GM19372 (cell line): ENCODE measurements at regions not wholly inside any gene's neighbourhood (a gene's known extent, or its start where the extent isn't known, plus 50 kb on each side); places are given as distances from the start of the nearest gene placed in this dataset.
"Not testable (repeated sequence)": the region's sequence is repeated elsewhere in the genome, so short reads cannot be mapped to it uniquely, and the experiment has no call there.

ENCODE experiments used
- ATAC-seq: cut with Tn5 transposase; IDR thresholded peaks from one replicate; pipeline ENCODE4 v1.9.1; 2021; ENCODE audit warnings: mild to moderate bottlenecking, low read depth, moderate library complexity; ENCODE audit not compliant: unreplicated experiment

DNA sequence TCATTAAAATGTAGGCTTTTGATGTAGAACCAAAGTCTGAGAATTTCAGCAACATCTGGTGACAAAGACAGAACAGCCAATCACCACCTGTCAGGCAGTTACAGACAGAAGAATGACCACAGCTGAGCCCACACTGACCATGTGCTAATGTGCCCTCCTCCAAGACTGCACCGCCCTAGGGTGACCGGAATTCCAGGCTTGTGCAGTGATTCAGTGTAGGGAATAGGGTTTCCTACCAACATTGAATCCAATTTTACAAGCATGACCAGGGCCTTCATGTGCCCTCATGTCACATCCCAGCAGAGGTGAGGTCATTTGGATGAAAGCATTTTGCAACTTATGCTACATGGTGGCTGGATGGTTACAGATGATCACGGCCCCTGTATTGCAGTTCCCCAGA is 412.5 kb downstream of the SOX2 start:
- ATAC-seq: no peak

DNA sequence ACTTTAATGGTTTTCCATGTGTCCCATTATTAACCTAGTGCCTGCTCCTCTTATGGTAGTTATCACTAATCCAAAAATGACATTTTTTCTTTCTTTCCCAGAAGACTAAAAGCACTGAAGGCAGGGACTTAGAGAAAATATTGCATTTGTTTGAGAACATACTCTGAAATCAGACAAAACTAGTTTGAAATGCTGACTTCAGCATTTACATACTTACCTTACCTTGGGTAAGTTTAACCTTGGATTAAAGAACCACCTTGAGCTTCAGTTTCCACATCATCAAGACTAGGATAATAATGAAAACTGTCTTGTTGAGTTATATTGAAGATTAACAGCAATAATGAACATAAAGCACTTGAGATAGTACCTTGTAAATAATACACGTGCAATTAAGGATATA is 413.0 kb downstream of the SOX2 start:
- ATAC-seq: no peak

DNA sequence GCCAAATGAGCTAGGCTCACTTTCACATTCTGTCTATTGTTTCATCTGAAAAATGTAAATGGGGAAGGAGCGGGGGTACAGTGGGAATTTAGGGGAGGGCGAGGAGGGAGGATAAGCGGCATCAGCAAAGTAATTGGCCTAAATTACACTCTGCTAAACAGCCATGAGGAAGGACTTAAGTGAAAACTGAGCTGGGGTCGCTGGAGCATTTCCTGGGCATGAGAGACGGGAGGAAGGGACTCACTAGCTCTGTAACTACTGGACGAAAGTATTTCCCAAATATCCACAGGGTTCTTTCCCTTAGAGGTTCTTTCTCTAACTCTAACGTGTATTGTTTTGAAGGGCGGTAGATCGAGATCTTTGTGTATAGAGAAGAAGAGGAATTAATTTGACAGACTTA is 418.0 kb downstream of the SOX2 start:
- no peak for ATAC-seq

DNA sequence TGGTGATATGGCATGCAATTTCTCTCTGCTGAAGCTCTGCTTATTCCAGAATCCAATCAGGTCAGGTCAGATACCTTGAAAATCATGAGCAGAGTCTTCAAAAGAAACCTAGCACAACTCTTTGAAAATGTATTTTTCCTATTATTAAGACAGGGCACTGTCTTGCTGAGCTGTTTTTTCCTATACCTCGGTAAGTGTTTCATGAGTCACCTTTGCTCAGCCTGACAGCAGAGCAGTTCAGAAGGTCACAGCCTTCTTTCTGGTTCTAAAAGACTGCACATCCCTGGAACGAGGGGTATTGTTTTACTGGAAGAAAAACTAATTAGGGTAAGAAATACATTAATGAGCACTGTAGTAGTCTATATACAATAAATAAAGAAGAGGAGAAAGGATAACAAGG is 422.0 kb downstream of the SOX2 start:
- no peak for ATAC-seq

DNA sequence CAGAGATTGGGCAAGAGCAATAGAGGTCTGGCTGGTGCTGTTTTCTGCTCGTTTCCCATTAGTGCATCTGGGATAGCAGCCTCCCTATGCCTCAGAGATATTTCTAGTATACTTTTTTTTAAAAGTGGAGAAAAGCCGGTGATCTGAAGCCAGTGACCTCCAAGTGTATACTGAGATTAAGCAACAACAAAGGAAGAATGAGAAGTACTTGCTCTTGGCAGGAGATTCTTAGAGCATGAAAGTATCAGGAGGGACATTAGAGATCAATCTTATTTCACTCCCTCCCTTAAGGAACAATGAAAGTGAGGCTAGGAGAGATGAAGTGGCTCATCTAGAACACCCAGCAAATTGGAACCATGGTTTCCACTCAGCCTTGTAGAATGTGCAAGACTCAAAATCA is 423.3 kb downstream of the SOX2 start:
- no peak for ATAC-seq

DNA sequence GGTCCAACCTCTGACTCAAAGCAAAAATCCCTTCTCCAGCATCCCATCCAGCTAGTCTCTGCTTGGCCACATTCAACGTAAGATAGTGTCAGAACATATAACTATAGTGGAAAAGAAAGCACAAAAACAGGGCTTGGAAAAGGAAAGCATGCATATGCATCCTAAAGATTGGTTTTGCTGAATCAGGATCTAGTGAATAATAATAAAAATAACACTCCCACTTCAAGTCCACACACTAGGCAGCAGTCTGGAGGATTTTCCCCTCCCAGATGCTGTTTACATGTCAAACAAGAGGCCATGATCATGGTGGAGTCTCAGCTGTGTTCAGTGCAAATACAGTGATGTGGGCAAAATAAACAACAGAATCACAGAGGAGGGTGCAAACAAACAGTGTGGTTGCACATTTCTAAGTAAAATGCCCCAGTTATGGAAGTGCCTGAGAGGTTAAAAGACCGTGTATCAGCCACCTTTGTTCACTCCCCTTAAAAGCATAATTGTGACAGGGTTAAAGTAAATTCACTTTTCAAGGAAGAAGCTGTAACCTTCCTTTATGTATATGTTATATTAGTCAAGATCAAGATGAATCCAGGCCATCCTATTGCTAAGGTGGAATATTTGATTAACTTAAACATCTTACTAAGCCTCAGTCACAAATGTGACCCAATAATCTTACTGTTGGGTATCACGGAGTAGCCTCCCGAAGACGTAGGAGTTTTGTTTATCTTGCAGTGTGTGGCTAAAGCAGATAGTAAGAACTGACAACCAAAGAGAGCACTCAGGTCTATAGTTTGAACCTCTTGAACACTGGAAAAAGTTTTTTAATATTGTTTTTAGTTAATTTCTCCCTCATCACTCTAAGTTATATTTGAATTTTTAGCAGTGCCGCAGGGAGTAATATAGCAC is 424.5 kb downstream of the SOX2 start:
- ATAC-seq: no peak

DNA sequence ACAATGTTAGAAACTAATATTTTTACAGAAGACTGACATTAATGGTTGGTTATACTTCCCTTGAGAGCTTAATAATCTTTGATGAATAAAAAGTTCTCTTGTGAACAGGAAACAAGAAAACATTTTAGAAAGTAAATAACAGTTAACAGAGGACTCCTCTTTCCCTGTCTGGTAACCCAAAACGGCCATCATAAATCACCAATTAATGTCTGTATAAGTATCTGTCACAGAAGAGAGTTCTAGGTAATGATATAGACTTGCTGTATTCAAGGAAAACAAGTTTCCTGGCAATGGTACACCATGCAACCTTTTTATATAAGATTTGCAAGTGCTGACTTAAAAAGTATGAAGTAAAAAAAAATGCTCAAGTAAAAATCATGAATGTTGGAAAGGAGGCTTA is 426.7 kb downstream of the SOX2 start:
- no peak for ATAC-seq

DNA sequence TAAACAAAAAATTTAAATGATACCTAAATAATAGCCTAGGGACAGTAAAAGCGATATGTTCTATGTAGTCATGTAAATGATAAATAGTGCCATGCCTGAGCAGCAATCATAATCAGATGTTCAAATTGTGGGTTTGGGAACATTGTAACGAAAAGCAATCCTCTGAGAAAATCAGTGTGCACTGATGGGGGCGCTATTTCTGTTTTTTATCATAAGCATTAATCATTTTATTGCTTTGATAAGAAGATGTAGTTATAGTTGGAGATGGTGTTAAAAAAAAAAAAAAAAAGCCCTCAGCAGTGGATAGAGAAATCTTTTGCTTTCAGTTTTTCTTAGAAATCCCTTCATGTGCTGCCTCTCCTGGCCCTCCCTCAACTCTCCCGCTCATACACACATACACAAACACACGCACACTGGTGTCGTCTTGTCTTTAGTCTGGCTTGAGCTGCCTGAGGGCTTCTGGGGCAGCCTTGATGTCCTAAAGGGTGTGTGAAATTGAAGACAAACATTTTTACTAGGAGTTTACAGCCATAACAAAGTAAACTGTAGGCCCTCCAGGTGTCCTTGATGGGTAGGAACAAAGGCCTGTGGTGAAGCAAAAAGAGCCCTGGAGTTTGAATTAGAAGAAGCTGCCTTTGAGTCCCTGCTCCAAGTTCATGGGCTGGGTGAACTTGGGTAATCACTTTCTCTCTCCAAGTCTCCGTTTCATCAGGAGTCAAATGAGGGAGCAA is 428.1 kb downstream of the SOX2 start:
- no peak for ATAC-seq

DNA sequence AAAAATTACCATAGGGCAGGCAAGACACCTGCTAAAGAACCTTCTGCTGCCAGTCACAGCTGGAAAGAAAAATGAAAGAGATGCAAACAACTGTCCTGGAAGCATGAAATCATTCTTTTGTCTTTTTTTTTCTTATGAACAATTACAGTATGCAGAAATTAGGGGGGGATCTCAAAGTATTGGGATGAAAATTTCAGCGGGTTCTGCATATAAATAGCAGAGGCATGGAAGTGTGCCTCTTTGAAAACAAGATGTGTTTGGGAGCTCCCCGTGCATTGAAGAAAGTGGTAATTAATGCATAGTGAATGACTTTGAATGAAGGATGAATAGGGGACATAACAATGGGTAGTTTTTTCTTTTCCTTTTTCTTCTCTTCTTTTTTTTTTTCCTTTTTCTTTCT is 431.2 kb downstream of the SOX2 start:
- no peak for ATAC-seq

DNA sequence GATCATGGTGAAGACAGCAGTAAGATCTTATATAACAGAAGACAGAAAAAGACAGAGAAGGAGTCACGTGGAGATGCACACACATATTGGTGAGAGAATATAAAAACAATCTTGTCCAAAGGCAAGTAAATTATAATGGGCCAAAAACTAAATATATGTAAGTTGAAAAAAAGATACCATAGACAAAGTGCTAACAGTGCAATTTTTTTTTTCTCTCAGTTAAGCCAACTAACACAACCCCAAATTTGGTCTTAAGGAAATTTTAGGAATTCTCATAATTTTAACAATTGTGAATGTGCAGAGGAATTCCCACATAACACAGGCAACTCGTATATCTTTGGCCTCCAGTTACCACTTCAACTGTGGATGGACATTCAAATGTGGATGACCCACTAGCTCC is 432.2 kb downstream of the SOX2 start:
- ATAC-seq: no peak

DNA sequence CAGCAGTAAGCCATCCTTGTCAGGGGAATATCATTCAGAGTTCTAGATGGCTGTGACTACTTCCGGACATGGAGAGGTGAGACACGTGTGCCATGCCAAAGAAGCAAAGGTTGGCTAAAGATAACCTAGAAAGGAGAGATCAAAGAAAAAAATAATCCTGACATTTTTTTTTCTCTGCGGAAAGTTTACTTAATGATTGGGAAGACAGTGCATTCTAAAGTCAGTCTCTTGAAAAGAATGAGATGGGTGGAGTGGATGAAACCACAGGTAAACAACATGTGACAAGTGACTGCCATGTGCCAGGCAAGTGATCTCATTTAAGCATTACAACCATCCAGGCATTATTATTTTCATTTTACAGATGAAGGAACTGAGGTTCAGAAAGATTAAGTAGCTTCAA is 436.6 kb downstream of the SOX2 start:
- no peak for ATAC-seq

DNA sequence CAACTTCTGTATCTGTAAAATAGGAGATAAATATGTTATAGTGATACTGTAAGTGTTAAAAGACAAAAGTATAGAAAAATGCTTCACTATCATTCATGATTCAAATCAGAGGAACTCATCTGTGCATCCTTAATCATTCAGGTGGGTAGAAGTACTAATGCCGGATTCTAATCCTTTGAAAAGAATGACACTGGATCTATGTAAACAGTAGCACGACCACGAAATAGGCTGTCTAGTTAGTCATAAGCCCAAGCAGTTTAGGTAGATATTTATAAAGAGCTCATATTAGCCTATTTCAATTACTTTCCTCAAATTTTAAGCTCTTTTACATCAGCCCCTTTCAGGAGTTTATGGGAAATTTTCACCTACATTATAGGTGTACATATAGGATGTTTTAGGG is 437.9 kb downstream of the SOX2 start:
- no peak for ATAC-seq

DNA sequence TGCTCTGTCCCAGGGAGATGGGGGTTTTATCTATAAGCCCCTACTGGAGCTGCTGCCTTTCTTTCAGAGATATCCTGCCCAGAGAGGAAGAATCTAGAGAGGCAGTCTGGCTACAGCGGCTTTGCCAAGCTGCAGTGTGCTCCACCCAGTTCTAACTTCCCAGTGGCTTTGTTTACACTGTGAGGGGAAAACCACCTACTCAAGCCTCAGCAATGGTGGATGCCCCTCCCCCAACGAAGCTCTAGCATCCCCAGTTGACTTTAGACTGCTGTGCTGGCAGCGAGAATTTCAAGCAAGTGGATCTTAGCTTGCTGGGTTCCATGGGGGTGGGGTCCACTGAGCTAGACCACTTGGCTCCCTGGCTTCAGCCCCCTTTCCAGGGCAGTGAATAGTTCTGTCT is 444.6 kb downstream of the SOX2 start:
- ATAC-seq: not testable (repeated sequence)

DNA sequence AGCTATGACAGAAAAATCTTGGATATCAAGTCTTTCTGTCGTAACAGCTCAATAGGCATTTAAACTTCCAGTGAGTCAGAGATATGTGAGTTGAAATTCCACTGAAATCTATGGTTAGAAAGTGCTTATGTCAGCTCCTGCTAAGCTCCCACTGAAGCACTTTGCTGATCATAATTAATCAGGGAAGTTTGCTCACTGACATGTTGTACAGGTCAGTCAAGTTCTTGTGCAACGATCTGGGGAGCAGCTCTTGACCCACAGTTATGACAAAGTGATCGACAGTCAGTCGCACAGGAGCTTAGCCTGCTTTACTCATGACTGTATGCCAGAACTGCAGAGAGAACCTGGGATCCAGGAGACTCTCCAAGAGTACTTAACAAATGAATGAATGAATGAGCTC is 453.5 kb downstream of the SOX2 start:
- no peak for ATAC-seq

DNA sequence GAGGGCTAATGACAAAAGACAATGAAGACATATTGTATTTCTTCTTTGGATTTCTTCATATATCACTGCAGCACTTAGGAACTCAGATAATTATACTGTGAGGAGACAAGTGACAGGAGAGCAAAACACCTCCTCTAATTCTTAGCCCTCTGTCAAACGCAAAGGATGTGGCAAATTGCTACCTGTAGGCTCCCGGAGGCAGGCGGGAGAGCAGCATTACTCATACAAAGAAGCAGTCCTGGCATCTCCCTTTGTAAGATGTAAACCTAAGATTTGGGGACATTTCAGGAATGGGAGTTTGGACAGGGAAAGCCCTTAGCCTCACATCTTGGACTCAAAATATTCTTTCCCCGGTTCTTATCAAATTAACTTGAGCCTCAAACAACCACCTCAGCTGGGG is 460.8 kb downstream of the SOX2 start:
- ATAC-seq: no peak

DNA sequence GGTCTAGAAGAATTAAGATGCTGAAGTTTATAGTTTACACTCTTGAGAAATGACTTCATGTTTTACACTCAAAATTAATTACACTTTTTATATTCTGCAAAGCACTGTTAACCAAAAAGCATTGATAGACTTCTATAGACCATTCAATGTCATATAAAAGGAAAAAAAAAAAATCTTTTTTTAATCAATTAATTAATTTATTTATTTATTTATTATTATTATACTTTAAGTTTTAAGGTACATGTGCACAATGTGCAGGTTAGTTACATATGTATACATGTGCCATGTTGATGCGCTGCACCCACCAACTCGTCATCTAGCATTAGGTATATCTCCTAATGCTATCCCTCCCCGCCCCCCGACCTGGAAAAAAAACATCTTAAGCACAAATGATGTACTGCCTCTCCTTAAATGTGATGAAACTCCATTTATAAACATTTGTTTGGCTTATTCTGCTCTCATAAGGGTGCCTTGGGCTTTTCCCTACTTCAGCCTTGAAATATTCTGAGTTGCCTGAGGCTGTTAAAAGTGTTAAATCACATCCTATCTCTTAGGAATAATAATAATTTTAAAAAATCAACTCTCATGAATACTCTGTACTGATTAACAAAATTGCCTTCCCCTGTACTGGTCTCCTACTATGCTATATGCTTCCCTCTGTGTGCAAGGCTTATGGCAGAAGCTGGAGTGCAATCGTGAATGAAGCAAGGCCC is 466.9 kb downstream of the SOX2 start:
- no peak for ATAC-seq

DNA sequence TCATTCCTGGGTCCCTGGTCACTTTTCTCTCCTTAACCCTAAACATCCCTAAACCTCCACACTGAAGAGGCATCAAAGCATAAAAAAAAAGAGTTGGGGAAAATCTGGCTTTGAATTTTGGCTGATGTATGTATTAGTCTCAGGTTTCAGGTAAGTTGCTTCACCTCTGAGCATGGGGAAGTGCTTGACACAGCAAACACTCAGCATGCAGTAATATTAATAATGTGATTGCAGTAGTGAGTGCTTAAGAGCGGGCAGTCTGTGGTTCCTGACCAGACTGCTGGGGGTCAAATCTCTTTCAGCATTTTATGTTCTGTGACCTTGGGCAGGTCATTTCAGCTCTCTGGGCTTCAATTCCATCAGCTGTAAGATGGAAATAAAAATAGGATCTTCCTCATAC is 467.9 kb downstream of the SOX2 start:
- no peak for ATAC-seq

DNA sequence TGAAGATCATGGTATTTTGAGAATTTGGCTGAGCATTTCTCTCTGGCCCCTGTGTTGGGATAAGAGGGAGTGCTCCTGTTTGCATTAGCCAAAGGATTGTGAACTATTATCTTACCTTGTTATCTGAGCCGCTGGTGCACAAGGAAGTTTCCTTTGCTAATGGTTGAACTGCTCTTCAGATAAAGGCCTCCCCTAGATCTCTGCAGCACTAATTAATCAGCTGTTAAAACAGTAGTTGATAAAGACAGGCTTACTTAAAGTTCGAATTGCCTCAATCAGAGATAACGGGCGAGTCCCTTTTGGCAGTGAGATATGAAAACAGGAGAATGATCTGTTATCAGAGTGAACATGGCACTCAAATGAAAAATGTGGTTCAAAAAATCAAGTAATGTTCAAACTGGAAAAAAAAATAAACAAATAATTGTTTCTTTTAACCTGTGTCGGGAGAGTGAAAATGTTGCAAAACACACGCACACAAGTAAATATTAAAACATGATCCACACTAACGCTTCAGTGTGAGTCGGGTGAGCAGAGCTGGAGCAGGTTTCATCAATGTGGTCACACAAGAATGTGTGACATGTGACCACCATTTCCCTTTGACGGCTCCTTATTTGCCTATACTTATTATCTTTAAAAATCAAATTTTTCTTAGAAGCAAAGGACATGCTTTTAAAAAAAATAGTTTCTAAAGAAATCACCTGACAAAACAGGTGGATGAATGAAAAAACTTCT is 469.1 kb downstream of the SOX2 start:
- no peak for ATAC-seq

DNA sequence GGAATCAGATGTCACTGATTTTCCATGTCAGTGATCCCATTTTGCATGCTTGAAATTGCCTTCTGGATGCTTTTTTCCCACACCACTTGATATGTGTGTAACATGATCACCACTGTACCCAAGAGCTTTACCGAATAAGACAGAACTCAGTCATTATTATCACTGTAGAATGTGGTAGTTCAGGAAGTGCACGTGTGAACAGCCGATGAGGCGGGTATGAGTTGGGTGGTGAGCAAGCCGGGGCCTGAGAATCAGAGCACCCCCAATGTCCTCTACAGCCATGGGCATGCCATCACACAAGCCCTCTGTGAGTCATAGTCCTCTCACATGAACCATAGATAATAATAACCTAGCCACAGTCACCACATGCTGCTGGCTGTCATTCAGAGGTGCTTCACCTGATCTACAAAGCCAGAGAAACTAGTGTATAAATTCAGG is 470.8 kb downstream of the SOX2 start:
- peak; percentile 59 for ATAC-seq

DNA sequence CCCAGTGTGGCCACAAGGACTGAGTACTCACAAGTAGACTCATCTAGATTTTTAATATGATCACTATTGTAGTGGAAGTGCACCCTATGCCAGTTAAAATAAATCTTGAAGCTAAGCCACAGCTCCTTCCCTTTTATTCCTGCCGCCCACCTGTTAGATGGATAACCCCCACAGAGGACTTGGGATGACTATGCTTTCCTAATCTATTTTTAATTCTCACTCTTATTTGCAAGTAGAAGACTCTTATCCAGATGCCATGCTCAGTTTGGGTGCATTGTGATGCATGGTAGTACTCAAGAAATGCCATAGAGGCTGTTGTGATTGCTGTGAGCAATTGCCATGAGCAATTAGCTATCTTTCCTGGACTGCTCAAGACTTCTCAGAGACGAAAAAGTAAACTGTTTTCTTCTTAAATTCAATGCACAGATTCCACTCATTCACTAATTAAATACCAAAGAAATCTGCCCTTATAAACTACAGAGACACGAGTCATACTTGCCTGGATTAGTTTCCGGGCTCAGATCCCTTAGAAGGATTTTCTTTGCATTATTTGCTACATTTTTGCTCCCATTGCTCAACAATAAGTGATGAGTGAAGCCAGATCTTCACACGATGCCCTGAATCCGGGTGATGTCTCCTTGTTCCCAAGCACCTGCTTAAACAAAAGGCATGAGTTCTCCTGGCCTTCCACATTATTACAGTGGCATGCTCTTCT is 472.1 kb downstream of the SOX2 start:
- ATAC-seq: no peak
